ENCODE measurements at regions not wholly inside any gene's neighbourhood (a gene's known extent, or its start where the extent isn't known, plus 50 kb on each side); places are given as distances from the start of the nearest gene placed in this dataset.

- H3K9me2 ChIP-seq (ENCODE audit: insufficient read depth), result no peaks in the 10 kb centered on the region
- H4K20me1 ChIP-seq (ENCODE audit: insufficient read depth), result no peaks in the 10 kb centered on the region
- H3K4me1 ChIP-seq (ENCODE audit: insufficient read depth), result peaks cover 28% of the 10 kb centered on the region
- H3K27me3 ChIP-seq (replicated peaks; ENCODE audit: insufficient read depth), result no peaks in the 10 kb centered on the region
- H3F3A ChIP-seq (ENCODE audit: insufficient read depth), result peaks cover 11% of the 10 kb centered on the region
- no peaks in the 10 kb centered on the region for H3K9me3 ChIP-seq (ENCODE audit: low read depth)
- H3K4me3 ChIP-seq, result no peak overlapping the region
- peak overlapping the region; percentile 65 for H3K4me2 ChIP-seq (ENCODE audit: unreplicated experiment)
- in situ Hi-C loops (cut with MboI), result no loop called here
- TF ChIP-seq EZH2 (IDR thresholded peaks at IDR 0.05; ENCODE audit: insufficient read depth, poor library complexity, severe bottlenecking), result no peak
- no peak for TF ChIP-seq EZH2phosphoT487 (IDR thresholded peaks at IDR 0.05; ENCODE audit: insufficient read depth, low read depth)
- H2AFZ ChIP-seq, result peak overlapping the region; percentile 31; the same call in 1 of the 2 replicates
- H3K9ac ChIP-seq, result 0 out of 2 replicates have a peak overlapping the region, but pooled peaks have one; percentile 0
- 7% methylated on average over 4 of the region's 4 CpGs for WGBS, 2 experiments (ENCODE audit: low coverage in 1 of 2, low lambda C conversion rate in 2 of 2, missing lambda C conversion rate in 2 of 2)
- no peaks in the 10 kb centered on the region for H3K36me3 ChIP-seq (ENCODE audit: low read depth)
- 0 out of 2 replicates have a peak overlapping the region, but pooled peaks have one; percentile 10 for H3K27ac ChIP-seq
- DNase-seq, result peak; percentile 68
- no peaks in the 10 kb centered on the region for H3K79me2 ChIP-seq (ENCODE audit: insufficient read depth)
Observed at GRCh38 chr10:29795850-29796249, 161.1 kb upstream of the SVIL start.

- Histone ChIP-seq H3K4me3 (no peak overlapping the region), H3K9me2 (ENCODE audit: insufficient read depth) (no peaks in the 10 kb centered on the region), H3K9me3 (ENCODE audit: low read depth) (no peaks in the 10 kb centered on the region), H3K4me1 (ENCODE audit: insufficient read depth) (peaks cover 28% of the 10 kb centered on the region), H4K20me1 (ENCODE audit: insufficient read depth) (no peaks in the 10 kb centered on the region), H3K4me2 (ENCODE audit: unreplicated experiment) (peak overlapping the region; percentile 65), H3F3A (ENCODE audit: insufficient read depth) (peaks cover 11% of the 10 kb centered on the region), H2AFZ (peak overlapping the region; percentile 31; the same call in 1 of the 2 replicates), H3K9ac (0 out of 2 replicates have a peak overlapping the region, but pooled peaks have one; percentile 0), H3K79me2 (ENCODE audit: insufficient read depth) (no peaks in the 10 kb centered on the region), H3K27me3 (replicated peaks; ENCODE audit: insufficient read depth) (no peaks in the 10 kb centered on the region), H3K36me3 (ENCODE audit: low read depth) (no peaks in the 10 kb centered on the region), H3K27ac (0 out of 2 replicates have a peak overlapping the region, but pooled peaks have one; percentile 10)
- TF ChIP-seq EZH2phosphoT487 (IDR thresholded peaks at IDR 0.05; ENCODE audit: insufficient read depth, low read depth) (no peak), EZH2 (IDR thresholded peaks at IDR 0.05; ENCODE audit: insufficient read depth, poor library complexity, severe bottlenecking) (no peak)
- 57 to 59% methylated on average over 11 of the region's 11 CpGs for WGBS, 2 experiments (ENCODE audit: low coverage in 1 of 2, low lambda C conversion rate in 2 of 2, missing lambda C conversion rate in 2 of 2)
- DNase-seq, result no peak
- in situ Hi-C loops (cut with MboI), result no loop called here
Observed at GRCh38 chr10:29794776-29795611, 160.2 kb upstream of the SVIL start.

GRCh38 chr10:29791773-29792172 is 157.0 kb upstream of the SVIL start:
- DNase-seq, result no peak
- Histone ChIP-seq H3K4me2 (ENCODE audit: unreplicated experiment) (no peak overlapping the region), H2AFZ (no peak overlapping the region), H3K27ac (no peak overlapping the region), H3K9me3 (ENCODE audit: low read depth) (no peaks in the 10 kb centered on the region), H3K9me2 (ENCODE audit: insufficient read depth) (no peaks in the 10 kb centered on the region), H4K20me1 (ENCODE audit: insufficient read depth) (no peaks in the 10 kb centered on the region), H3K79me2 (ENCODE audit: insufficient read depth) (no peaks in the 10 kb centered on the region), H3K36me3 (ENCODE audit: low read depth) (no peaks in the 10 kb centered on the region), H3F3A (ENCODE audit: insufficient read depth) (peaks cover 11% of the 10 kb centered on the region), H3K4me3 (no peak overlapping the region), H3K9ac (no peak overlapping the region), H3K27me3 (replicated peaks; ENCODE audit: insufficient read depth) (no peaks in the 10 kb centered on the region), H3K4me1 (ENCODE audit: insufficient read depth) (peaks cover 16% of the 10 kb centered on the region)
- in situ Hi-C loops (cut with MboI), result no loop called here
- WGBS, 2 experiments (ENCODE audit: low coverage in 1 of 2, low lambda C conversion rate in 2 of 2, missing lambda C conversion rate in 2 of 2), result 78 to 84% methylated on average over 3 of the region's 3 CpGs
- TF ChIP-seq EZH2 (IDR thresholded peaks at IDR 0.05; ENCODE audit: insufficient read depth, poor library complexity, severe bottlenecking) (no peak), EZH2phosphoT487 (IDR thresholded peaks at IDR 0.05; ENCODE audit: insufficient read depth, low read depth) (no peak)

GRCh38 chr10:29790207-29790606 is 155.4 kb upstream of the SVIL start:
- in situ Hi-C loops (cut with MboI), result no loop called here
- Histone ChIP-seq H3K9me2 (ENCODE audit: insufficient read depth) (no peaks in the 10 kb centered on the region), H3K27me3 (replicated peaks; ENCODE audit: insufficient read depth) (no peaks in the 10 kb centered on the region), H3K4me2 (ENCODE audit: unreplicated experiment) (no peak overlapping the region), H3K79me2 (ENCODE audit: insufficient read depth) (no peaks in the 10 kb centered on the region), H3K36me3 (ENCODE audit: low read depth) (no peaks in the 10 kb centered on the region), H2AFZ (no peak overlapping the region), H3K9me3 (ENCODE audit: low read depth) (no peaks in the 10 kb centered on the region), H3K4me3 (no peak overlapping the region), H4K20me1 (ENCODE audit: insufficient read depth) (no peaks in the 10 kb centered on the region), H3K9ac (no peak overlapping the region), H3F3A (ENCODE audit: insufficient read depth) (peaks cover 5% of the 10 kb centered on the region), H3K27ac (no peak overlapping the region), H3K4me1 (ENCODE audit: insufficient read depth) (peaks cover 5% of the 10 kb centered on the region)
- WGBS, 2 experiments (ENCODE audit: low coverage in 1 of 2, low lambda C conversion rate in 2 of 2, missing lambda C conversion rate in 2 of 2), result 13 to 22% methylated on average over 2 of the region's 2 CpGs
- no peak for DNase-seq
- no peak for TF ChIP-seq EZH2 (IDR thresholded peaks at IDR 0.05; ENCODE audit: insufficient read depth, poor library complexity, severe bottlenecking)
- no peak for TF ChIP-seq EZH2phosphoT487 (IDR thresholded peaks at IDR 0.05; ENCODE audit: insufficient read depth, low read depth)

Measured in GM23248 (cell line).